Mucosa of descending colon (tissue), 3 donors: ENCODE measurements at regions not wholly inside any gene's neighbourhood (a gene's known extent, or its start where the extent isn't known, plus 50 kb on each side); places are given as distances from the start of the nearest gene placed in this dataset.

Source experiments
- ATAC-seq: fragments of 200-7000 bp; cut with Tn5 transposase; one replicate; pipeline ENCODE4 v1.9.1; 2020; ENCODE audit warnings: mild to moderate bottlenecking, moderate library complexity
- DNase-seq, 3 donors: peaks; one replicate each; pipeline ENCODE4 v3.0.0-alpha.2; 2020
- H3K36me3 ChIP-seq: fragments of 200-600 bp; one replicate; pipeline ENCODE4 v1.8.0; 2021; ENCODE audit warnings: low read depth, mild to moderate bottlenecking
- H3K4me1 ChIP-seq: fragments of 200-600 bp; one replicate; pipeline ENCODE4 v1.8.0; 2021; ENCODE audit warnings: low read depth, mild to moderate bottlenecking
- H3K4me3 ChIP-seq: fragments of 200-600 bp; one replicate; pipeline ENCODE4 v1.8.0; 2021; ENCODE audit warnings: mild to moderate bottlenecking
- H3K9me3 ChIP-seq: fragments of 200-600 bp; one replicate; pipeline ENCODE4 v1.8.0; 2021; ENCODE audit warnings: mild to moderate bottlenecking
- intact Hi-C, 2 donors: fragments of 100-400 bp; cut with DNase I in 1 of 2; cut with micrococcal nuclease in 1 of 2; formaldehyde crosslinking; loops; one replicate each; pipeline versions ENCODE4 v1.11.0 to v1.11.1; 2022; cut with DNase I, micrococcal nuclease
- TF ChIP-seq, protein P1 (sequence below): fragments of 200-600 bp; IDR thresholded peaks from one replicate; pipeline ENCODE4 v1.8.0; 2022; ENCODE audit warnings: antibody characterized with exemption, mild to moderate bottlenecking
- donor health status: DM: no; HTN: no; CAD: no; lungs with moderate emphysema.
- donor health status: DM: no; HTN: no; CAD: no.
- donor health status: DM: no; HTN: yes; CAD: no.

GRCh38 chr10:110391541-110391940, 86.8 kb upstream of the SMNDC1 start:
- peaks cover 23% of the 10 kb centered on the region for H3K4me1 ChIP-seq
- ATAC-seq (no peak), DNase-seq (no peak)
- no peaks in the 10 kb centered on the region for H3K9me3 ChIP-seq
- no peak overlapping the region for H3K4me3 ChIP-seq
- TF ChIP-seq, protein P1, sequence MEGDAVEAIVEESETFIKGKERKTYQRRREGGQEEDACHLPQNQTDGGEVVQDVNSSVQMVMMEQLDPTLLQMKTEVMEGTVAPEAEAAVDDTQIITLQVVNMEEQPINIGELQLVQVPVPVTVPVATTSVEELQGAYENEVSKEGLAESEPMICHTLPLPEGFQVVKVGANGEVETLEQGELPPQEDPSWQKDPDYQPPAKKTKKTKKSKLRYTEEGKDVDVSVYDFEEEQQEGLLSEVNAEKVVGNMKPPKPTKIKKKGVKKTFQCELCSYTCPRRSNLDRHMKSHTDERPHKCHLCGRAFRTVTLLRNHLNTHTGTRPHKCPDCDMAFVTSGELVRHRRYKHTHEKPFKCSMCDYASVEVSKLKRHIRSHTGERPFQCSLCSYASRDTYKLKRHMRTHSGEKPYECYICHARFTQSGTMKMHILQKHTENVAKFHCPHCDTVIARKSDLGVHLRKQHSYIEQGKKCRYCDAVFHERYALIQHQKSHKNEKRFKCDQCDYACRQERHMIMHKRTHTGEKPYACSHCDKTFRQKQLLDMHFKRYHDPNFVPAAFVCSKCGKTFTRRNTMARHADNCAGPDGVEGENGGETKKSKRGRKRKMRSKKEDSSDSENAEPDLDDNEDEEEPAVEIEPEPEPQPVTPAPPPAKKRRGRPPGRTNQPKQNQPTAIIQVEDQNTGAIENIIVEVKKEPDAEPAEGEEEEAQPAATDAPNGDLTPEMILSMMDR = no peak
- intact Hi-C loops = no loop called here
- H3K36me3 ChIP-seq = no peaks in the 10 kb centered on the region

DNA sequence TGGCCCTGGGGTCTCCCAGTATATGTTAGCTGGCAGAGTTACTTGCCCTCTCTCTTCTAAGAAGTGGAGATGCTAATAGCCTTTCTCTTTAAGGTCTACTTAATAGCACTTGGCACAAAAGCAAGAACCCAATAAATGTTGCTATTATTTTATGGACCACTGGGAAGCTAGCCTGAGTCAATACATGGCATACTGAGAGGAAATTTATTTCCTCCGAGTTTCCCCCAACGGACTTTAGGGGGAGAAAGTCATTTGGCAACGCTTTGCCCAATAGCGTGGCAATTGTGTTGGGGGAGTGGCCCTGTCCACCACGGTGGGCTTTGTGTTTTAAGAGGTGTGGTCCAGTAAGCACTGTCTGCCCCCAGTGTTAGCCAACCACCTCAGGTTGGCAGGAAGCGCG, 87.4 kb upstream of the SMNDC1 start:
- no peaks in the 10 kb centered on the region for H3K36me3 ChIP-seq
- H3K4me3 ChIP-seq = no peak overlapping the region
- ATAC-seq (no peak), DNase-seq (no peak)
- H3K4me1 ChIP-seq = peaks cover 23% of the 10 kb centered on the region
- TF ChIP-seq, protein P1 = no peak
- intact Hi-C loops = no loop called here
- no peaks in the 10 kb centered on the region for H3K9me3 ChIP-seq

GRCh38 chr10:110392868-110393740, 88.4 kb upstream of the SMNDC1 start:
- Histone ChIP-seq H3K4me3 (no peak overlapping the region), H3K4me1 (peaks cover 26% of the 10 kb centered on the region), H3K9me3 (no peaks in the 10 kb centered on the region), H3K36me3 (no peaks in the 10 kb centered on the region)
- TF ChIP-seq, protein P1 = no peak
- peak; percentile 46 for ATAC-seq
- intact Hi-C loops = no loop called here
- peak; percentile 59 to 67 (median 62) for DNase-seq

- TF ChIP-seq, protein P1 = no peak
- Histone ChIP-seq H3K4me3 (no peak overlapping the region), H3K36me3 (no peaks in the 10 kb centered on the region), H3K9me3 (no peaks in the 10 kb centered on the region), H3K4me1 (peaks cover 34% of the 10 kb centered on the region)
- ATAC-seq = no peak
- DNase-seq = no peak
- intact Hi-C loops = no loop called here
Observed at GRCh38 chr10:110393866-110394265, 89.1 kb upstream of the SMNDC1 start.

GRCh38 chr10:110394296-110394695, 89.6 kb upstream of the SMNDC1 start:
- ATAC-seq = no peak

More at GRCh38 chr10:110394296-110394695, 89.6 kb upstream of the SMNDC1 start:
- intact Hi-C loops = no loop called here
- TF ChIP-seq, protein P1 = no peak
- no peaks in the 10 kb centered on the region for H3K9me3 ChIP-seq
- H3K4me3 ChIP-seq = no peak overlapping the region
- no peaks in the 10 kb centered on the region for H3K36me3 ChIP-seq
- H3K4me1 ChIP-seq = peaks cover 38% of the 10 kb centered on the region
- no peak for DNase-seq
